HK-2 (cell line): ENCODE measurements at regions not wholly inside any gene's neighbourhood (a gene's known extent, or its start where the extent isn't known, plus 50 kb on each side); places are given as distances from the start of the nearest gene placed in this dataset.
A peak's percentile ranks its signal among the peaks of the same experiment; 100 is the strongest.
"Not testable (repeated sequence)": the region's sequence is repeated elsewhere in the genome, so short reads cannot be mapped to it uniquely, and the experiment has no call there.

Source experiments
- DNase-seq: peaks from one replicate; pipeline ENCODE4 v3.0.0-alpha.2; 2018; ENCODE audit not compliant: unreplicated experiment

DNA sequence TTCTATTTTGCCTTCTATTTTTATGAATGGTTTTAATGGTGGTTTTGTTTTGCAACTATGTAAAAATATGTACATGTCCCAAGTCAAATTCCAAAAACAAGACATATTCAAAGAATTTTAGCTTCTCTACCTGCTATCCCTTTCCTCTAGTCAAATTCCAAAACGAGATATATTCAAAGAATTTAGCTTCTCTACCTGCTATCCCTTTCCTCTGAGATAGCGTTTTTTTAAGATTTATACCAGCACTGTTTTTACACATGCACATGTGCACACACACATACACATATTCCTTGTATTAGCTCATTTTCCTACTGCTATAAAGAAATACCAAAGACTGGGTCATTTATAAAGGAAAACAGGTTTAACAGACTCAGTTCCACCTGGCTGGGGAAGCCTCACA lies 199.1 kb upstream of the ARL4C start:
- no peak for DNase-seq

DNA sequence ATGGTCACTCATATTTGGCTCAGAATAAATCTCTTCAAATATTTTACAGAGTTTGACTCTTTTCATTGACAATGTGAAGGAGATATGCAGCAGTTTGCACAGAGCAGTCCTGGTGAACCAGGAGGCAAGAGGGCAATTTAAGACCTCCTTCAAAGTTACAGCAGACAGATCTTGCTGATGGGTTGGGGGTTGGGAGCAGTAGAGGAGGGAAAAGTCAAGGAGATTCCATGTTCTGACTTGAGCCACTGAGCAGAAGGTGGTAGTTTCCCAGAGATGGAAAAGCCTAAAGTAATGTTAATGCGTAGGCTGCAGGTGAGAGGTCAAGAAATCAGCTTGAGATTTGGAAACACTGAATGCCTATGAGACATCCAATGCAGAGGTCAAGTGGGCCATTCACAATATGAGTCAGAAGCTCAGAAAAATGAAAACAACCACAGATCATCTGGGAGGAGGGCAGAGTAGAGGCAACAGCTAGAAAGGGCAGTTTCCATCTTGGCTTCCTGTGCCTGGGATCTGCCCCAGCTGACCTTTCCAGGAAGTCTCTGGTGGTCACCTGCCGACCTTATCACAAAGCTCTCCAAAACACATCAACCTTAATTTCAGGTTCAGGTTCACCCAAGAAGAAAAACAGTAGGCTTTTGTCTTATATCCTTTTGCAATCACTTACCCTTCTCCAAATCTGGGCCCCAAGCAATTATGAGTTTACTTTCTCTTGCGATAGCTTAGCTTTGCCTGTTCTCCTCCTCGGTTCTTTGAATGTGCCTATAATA lies 197.5 kb upstream of the ARL4C start:
- no peak for DNase-seq

DNA sequence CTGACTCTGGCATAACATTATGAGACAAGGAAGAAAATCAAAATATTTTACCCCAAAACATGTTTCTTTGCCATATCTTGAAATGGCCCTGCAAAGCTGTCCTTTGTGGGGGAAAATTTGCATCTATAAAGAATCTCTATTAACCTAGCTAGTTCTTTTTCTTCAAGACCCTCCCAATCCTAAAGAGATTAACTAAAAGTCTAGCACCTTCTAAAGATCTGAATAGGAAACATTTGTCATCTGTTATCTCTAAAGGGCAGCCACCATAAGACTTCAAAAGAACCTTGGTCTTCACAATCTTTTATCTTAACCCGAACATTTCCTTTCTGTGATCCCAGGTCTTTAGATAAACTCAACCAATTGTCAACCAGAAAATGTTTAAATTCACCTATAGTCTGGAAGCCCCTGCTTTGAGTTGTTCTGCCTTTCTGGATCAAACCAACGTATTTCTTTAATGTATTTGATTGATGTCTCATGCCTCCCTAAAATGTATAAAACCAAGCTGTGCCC lies 196.9 kb upstream of the ARL4C start:
- DNase-seq = not testable (repeated sequence)

DNA sequence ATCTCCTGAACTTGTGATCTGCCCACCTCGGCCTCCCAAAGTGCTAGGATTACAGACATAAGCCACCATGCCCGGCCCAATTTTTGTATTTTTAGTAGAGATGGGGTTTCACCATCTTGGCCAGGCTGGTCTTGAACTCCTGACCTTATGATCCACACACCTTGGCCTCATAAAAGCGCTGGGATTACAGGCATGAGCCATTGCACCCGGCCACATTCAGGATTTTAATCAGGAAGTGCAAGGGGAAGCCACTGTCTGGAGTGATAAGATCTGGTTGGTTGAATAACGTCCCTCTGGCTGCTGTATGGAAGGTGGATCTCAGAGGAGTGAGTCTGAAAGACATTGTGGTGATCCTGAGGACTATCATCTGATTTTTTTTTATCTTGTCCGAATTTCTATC lies 196.3 kb upstream of the ARL4C start:
- not testable (repeated sequence) for DNase-seq

DNA sequence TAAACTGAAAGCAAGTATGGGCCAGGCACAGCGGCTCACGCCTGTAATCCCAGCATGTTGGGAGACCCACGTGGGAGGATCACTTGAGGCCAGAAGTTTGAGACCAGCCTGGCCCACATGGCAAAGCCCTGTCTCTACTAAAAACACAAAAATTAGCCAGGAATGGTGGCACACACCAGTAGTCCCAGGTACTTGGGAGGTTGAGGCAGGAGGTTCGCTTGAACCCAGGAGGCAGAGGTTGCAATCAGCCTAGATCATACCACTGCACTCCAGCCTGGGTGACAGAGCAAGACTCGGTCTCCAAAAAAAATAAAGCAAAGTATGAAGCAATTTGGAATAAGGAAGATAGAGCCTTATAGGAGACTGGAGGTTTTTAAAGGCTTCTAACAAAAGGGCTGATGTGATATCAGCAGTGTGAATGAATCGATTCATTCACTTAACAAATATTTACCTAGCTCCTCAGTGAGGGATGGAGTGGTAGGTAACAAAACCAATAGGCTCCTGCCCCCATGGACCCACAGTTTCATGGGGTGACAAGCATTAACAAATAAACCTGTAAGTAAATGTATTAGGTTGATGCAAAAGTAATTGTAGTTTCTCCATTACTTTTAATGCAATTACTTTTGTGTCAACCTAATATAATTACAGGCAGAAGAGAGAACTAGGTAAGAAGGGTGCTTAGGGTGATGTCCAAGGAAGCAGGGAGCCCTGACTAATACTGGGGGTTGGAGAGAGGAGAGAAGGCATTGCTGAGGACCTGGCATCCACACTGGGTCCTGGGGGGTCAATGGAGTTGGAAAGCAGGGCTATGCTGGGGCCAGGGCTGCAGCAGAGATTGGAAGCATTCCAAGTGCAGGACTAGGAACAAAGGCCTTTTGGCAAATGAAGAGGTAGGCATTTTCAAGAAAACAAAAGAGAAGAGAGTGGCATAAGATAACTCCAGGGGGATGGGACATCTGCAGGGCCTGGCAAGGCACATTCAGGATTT lies 195.4 kb upstream of the ARL4C start:
- no peak for DNase-seq

DNA sequence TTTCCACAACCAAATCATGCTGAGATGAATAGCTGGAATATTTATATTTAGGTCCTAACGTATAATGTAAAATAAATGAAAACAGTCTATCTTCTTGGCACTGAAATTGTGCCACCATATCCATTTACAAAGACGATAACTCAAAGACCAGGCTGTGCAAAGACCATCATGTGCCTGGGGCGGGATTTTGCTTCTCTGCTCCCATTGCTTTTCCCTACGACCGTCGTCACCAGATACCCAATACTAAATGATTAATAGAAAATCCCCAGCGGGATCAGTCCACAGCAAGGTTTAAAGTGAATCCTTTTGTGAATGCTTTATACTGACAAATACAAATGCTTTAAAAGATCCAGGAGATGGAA lies 194.3 kb upstream of the ARL4C start:
- no peak for DNase-seq

DNA sequence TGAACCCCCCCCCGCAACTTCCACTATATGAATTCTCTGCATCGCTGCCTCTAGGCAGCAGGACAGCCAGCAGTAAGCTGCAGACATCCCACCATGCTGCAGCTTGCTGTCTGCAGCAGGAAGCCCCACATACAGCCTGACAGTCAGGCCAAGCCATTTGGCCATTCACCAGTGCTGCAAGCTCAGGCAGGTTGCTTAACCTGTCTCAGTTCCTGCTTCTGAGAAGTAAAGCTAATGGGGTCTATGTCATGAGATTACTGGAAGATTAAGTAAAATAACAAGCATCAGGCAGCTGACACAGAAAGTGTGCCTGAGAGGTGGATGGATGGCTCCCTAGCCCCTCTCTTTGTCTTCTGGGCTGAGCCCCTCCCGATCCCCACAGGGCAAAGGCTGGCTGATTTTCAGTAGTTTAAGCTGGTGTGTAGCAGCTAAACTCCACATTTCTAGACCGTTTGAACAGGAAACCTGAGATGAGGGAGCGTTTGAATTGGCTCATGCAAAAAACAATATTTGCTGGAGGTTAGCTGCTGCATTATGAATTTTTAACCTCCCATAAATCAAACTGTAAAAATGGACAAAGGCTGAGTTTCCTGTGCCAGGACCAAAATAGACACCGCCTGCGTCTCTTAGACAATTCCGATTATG lies 193.8 kb upstream of the ARL4C start:
- DNase-seq = no peak

DNA sequence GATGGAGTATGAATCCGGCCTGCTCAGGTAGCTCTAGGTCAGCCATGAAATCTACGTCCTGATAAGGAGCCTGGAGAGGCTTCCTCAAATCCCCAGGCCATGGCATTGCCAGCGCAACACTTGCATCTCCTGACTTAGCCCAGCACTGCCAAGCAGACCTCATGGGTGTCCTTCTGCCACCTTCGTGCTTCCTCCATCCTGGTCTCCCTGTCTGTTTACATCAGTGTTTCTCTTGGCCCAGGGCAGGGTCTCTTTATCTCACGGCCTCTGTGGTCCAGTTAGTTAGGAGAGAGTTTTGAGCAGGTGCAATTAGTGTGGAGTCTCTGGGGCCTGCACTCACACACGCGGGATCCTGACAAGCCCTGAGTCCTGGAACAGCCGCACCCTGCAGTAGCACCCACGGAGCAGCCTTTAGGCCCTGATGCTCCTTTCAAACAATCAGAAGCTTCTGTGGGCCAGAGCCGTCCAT lies 193.1 kb upstream of the ARL4C start:
- no peak for DNase-seq

DNA sequence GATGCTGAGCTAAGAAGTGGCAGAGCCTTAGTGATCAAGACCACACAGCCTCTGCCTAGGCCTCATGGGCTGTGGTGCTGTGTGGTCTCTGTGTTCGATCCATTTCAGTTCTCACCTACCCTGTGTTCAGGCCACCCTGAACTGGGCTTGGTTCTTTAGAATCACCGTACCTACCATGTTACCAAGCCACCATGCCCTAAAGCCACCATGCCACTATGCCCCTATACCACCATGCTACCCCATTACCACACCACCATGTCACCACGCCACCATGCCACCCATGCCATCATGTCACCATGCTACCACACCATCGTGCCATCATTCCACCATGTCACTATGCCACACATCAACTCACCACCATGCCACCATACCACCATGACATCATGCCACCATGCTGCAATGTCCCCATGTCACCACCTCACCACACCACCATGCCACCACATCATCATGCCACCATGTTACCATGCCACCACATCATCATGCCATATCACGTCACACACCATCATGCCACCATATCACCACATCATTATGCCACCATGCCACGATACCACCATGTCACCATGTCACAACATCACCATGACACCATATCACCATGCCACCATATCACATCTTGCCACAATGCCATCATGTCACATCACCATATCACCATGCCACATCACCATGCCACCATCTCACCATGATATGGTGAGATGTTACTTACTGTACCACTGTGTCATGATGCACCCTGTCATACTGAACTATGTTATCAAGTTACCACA lies 191.0 kb upstream of the ARL4C start:
- DNase-seq = no peak

DNA sequence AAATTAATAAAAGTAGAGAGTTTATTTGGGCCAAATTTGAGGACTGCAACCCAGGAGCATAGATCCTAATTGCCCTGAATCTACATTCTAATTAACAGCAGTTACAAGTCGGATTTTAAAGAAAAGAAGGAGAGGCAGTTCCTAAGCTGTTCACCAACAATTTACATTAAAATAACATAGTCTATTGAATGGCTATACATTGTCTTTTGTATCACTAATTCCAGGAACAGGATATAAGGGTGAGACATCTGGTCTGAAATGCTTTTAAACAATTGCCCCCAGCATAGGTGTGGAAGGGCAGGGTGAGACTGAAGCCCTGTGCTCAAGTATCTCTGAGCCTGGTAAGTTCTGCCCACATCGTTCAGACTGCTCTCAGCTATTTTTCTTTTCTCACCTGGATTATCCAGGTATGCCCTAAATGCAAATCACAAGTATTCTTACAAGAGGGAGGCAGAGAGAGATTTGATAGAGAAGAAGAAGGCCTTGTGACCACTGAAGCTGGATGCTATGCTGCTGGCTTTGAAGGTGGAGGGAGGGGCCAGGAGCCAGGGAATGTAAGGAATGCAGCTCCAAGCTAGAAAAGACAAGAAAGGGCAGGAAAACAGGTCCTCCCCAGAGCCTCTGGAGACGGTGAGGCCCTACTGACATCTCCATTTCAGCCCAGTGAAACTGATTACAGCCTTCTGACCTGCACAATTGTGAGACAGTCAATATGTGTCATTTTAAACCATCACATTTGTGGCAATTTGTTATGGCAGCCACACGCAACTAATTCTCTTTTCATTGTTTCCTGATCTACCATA lies 189.4 kb upstream of the ARL4C start:
- peak; percentile 39 for DNase-seq

DNA sequence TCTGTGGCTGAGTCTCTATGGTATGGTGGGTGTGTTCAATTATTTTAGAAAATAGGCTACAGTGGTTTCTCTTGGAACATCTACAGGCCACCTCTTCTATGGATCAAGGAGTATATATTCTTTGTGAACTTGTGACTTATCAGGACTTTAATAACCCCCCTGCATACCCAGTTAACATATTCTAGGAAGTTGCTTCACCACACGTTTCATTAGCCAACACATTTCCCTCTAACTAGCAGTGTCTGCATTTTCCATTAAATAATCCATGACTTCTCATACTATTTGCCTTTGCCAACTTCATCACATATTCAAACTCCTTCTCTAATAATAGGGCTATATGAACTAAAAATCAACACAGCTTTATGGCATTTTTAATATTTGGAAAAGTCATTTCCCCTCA lies 187.6 kb upstream of the ARL4C start:
- DNase-seq = no peak

DNA sequence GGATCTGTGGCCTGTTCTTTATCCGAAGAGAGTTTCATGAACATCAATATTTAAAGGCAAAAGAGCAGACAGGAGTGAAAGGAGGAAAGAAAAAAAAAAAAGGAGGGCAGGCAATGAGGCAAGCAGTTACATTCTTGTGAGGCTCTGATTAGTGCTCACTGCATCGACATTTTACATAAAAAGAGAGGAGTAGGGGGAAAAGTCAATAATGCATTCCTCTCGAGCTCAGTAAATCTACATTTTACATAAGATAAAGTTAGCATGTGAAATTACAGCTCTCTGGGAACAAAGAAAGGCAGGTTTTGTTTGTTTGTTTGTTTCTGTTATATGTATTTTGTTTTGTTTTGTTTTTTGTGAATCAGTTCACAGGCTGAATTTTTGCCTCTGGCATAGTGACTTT lies 187.1 kb upstream of the ARL4C start:
- no peak for DNase-seq

DNA sequence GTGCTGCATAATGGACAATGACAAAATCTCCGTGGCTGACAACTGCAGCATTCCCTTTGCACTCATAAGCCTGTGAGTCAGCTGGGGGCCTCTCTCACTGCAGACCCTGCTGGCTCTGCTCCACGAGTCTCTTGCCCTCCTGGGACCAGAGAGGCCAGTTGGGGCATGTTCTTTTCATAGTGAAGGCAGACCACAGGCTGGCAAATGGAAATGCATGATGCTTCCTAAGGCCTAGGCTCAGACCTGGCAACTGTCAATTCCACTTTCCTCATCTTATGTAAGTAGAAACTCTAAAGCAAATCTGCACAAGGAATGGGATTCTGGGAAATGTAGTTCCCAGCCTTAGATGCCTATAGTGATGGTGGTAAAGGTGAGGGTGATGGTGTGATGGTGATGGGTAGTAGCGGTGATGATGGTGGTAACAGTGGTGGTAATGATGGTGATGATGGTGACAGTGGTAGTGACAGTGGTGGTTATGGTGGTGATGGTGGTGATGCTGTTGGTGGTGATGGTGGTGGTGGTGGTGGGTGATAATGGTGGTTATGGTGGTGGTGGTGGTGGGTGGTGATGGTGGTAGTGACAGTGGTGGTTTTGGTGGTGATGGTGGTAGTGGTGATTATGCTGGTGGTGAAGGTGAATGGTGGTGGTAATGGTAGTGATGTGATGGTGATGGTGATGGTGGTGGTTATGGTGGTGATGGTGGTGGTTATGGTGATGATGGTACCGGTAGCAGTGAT lies 185.8 kb upstream of the ARL4C start:
- DNase-seq = no peak

DNA sequence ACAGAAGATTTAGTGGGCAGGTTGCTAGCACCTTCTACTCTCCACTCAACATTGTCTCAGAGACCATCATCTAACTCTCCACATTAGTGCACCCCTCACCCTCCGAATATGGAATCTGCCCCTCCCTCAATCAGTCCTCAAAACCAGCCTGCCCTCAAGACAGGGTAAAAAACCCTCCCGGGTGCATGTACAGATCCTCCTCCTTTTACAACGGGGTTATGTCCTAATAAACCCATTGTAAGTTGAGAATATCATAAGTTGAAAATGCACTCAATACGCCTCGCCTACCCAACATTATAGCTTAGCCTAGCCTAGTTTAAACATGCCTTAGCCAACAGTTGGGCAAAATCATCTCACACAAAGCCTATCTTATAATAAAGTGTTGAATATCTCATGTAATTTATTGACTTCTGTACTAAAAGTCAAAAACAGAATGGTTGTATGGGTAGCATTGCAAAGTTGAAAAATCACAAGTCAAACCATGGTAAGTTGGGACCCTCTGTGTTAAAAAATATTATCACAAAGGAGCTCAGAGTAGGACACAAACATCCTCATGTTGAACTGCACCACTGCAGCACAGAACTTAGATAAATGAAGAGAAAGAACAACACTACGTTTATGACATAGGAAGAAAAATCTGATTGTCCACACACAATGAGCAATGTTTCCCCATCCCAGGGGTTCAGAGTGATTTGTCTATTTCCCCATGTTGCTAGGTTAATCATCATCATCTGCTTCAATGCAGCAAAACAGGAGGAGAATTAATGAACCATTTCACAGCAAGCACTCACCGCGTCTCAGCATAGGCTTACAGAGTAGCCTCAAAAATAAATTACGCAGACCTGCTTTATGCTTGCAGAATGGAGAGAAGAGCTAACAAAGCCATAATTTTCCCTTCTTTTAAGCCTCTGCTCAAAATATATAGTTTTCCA lies 184.1 kb upstream of the ARL4C start:
- DNase-seq = no peak

DNA sequence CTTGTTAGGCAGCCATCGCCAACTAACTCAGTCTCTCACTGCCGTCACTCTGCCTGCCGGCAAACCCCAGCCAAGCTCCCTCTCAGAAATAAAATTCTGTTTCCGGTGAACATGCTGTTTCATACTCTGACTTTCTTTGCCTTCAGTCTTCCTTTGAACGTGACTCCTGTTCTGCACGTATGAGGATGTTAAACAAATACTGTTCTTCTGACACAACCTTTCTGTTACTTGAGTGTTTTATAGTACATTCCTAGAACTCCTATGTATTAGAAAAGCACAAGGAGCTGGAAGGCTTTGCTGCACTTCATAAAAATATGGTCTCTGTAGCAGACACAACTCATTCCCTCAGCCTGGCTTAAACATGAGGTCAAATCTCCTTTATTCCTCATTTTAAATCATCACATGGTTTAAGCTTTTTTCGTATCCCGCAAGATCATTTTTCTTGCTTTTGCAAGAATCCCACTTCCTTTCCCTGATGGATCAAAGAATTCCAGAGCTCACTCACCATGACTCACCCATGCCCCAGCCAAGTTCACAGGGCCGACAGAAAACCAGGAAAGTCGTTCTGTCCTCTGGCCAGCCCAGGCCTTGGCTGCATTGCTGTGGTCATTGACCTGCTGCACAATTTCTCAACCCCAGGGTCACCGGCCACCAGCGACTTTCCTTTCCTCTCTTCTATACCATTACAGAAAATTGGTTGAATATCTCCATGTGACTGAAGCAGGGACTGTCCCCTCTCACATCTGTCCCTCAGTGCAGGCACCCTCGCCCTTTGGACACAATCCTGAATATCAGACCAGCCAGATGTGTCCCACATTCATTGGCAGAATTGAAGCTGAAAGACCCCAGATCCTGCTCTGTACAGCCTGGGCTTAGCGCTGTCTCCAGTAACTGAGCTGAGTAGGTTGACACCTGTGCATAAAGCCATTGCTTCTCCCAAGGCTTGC lies 183.1 kb upstream of the ARL4C start:
- DNase-seq = peak; percentile 77

DNA sequence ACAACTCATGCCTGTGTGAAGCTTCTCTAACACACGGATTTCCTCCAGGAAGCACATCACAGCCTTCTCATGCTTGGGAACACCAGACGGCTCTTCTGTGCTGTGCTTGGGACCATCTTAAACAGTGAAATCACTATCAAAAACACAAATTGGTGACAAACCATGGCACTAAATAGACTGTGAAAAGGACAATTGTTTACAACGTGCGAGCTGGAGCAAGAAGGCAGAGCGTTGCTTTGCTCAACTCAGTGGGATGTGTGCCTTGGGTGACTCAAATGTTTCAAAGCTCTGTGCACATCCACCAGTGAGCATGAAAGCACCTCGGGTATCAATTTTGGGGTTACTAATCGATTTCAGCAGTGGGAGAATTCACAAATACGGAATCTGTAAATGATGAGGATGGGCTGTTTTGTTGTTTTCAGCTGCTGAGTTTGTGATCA lies 182.4 kb upstream of the ARL4C start:
- no peak for DNase-seq

DNA sequence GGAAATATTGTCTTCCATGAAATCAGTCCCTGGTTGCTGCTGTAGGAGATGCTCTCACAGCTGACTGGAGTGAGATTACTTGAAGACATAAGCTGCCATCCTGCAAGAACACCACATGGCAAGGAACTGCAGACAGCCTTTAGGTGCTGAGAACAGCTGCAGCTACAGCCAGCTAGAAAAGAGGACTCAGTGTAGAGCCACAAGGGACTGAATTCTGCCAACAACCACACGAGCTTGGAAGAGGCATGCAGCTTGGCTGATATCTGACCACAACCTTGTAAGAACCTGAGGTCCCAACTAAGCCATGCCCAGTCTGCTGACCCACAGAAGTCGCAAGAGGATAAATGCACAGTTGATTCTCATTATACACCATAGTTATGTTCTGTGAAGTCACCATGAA lies 181.8 kb upstream of the ARL4C start:
- no peak for DNase-seq
